ENCODE measurements at regions not wholly inside any gene's neighbourhood (a gene's known extent, or its start where the extent isn't known, plus 50 kb on each side); places are given as distances from the start of the nearest gene placed in this dataset.
A peak's percentile ranks its signal among the peaks of the same experiment; 100 is the strongest.

DNA sequence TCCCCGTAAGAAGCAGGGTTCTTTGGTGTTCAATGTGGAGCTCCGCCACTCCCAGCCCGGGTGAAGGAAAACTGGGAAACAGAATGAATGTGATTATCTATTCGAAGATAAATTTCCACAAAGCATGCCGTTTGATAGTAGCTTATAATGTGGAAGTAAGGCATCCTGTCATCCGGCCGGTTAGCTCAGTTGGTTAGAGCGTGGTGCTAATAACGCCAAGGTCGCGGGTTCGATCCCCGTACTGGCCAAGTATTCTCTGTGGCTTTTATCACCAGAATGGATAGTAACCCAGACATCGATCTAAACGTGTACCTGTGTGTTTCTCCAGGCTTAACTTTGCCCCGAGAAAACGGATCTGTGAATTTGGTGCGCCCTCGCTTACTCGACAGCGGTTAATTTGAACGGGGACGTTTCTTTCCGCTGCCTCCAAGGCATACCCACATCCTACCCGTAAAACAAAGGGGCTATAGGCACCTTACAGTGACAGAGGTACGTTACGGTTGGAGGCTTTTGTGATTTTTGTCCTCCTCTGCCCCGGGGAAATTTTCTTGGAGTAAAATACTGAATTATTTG, 215.2 kb upstream of the ZNF184 start:
- TF ChIP-seq CTCF (IDR thresholded peaks at IDR 0.05) = no peak
- intact Hi-C loops (cut with DNase I) = loop anchor here in 1 of 10 donors (10.0 kb wide), 1 partner anchor 163 kb away; no protein-coding TSS in a partner anchor
- ATAC-seq (peak in 7 of 8 donors; percentile 57 to 95 (median 79)), DNase-seq (peak; percentile 41 to 57)
- Histone ChIP-seq H3K27ac (no peak overlapping the region), H3K27me3 (peaks cover 0 to 45% (median 22%) of the 10 kb centered on the region in 7 donors), H3K9me3 (peaks cover 0 to 22% (median 0%) of the 10 kb centered on the region in 11 donors), H3K4me3 (peak overlapping the region in 9 of 10 donors; percentile 24 to 56 (median 45)), H3K36me3 (no peaks in the 10 kb centered on the region), H3K4me1 (peaks cover 0 to 20% (median 0%) of the 10 kb centered on the region in 9 donors)
- WGBS, 2 donors = 1 to 2% methylated on average over 28 of the region's 28 CpGs

- peak overlapping the region in 9 of 10 donors; percentile 24 to 56 (median 45) for H3K4me3 ChIP-seq
- intact Hi-C loops (cut with DNase I) = loop anchor here in 1 of 10 donors (10.0 kb wide), 1 partner anchor 163 kb away; no protein-coding TSS in a partner anchor
- peaks cover 0 to 20% (median 0%) of the 10 kb centered on the region in 9 donors for H3K4me1 ChIP-seq
- ATAC-seq (peak; percentile 59 to 82 (median 71)), DNase-seq (peak; percentile 34 to 49)
- H3K36me3 ChIP-seq = no peaks in the 10 kb centered on the region
- no peak overlapping the region for H3K27ac ChIP-seq
- H3K27me3 ChIP-seq = peaks cover 0 to 46% (median 22%) of the 10 kb centered on the region in 7 donors
- TF ChIP-seq CTCF (IDR thresholded peaks at IDR 0.05) = peak in 5 of 9 donors; percentile 20 to 53 (median 39)
- WGBS, 2 donors = 1 to 2% methylated on average over 43 of the region's 43 CpGs
- H3K9me3 ChIP-seq = peaks cover 0 to 22% (median 0%) of the 10 kb centered on the region in 11 donors
These were observed 214.5 kb upstream of the ZNF184 start for GRCh38 chr6:27687154-27688013.

- DNase-seq (no peak), ATAC-seq (no peak)
- peaks cover 0 to 25% (median 0%) of the 10 kb centered on the region in 9 donors for H3K4me1 ChIP-seq
- peaks cover 0 to 27% (median 0%) of the 10 kb centered on the region in 11 donors for H3K9me3 ChIP-seq
- intact Hi-C loops (cut with DNase I) = loop anchor here in 1 of 10 donors (10.0 kb wide), 1 partner anchor 160 kb away; no protein-coding TSS in a partner anchor
- WGBS, 2 donors = 65 to 81% methylated on average over 8 of the region's 8 CpGs
- no peak overlapping the region for H3K27ac ChIP-seq
- H3K27me3 ChIP-seq = peaks cover 8 to 67% (median 38%) of the 10 kb centered on the region in 7 donors
- no peak for TF ChIP-seq CTCF (IDR thresholded peaks at IDR 0.05)
- H3K36me3 ChIP-seq = no peaks in the 10 kb centered on the region
- H3K4me3 ChIP-seq = no peak overlapping the region
These were observed 212.4 kb upstream of the ZNF184 start for GRCh38 chr6:27685279-27685678.

Measured in heart right ventricle (tissue), 16 donors.